Psoas muscle (tissue), 7 donors: ENCODE measurements at regions not wholly inside any gene's neighbourhood (a gene's known extent, or its start where the extent isn't known, plus 50 kb on each side); places are given as distances from the start of the nearest gene placed in this dataset.

Source experiments
- ATAC-seq, 4 donors: fragments of 200-7000 bp; cut with Tn5 transposase; one replicate each; pipeline ENCODE4 v1.9.1; 2020; ENCODE audit warnings: moderate library complexity in 3 of 4, mild to moderate bottlenecking in 2 of 4
- DNase-seq, 2 donors: peaks; one replicate each; pipeline ENCODE4 v3.0.0-alpha.2; 2020
- H3K27ac ChIP-seq: fragments of 200-600 bp; one replicate; pipeline ENCODE4 v1.8.0; 2022
- H3K27me3 ChIP-seq, 3 donors: fragments of 200-600 bp in 1 of 3; one replicate each; pipeline versions ENCODE4 v1.6.1 to v1.8.0; 2013 to 2022; ENCODE audit warnings: low read length in 2 of 3, mild to moderate bottlenecking in 2 of 3, moderate library complexity in 1 of 3; ENCODE audit not compliant: insufficient read depth in 3 of 3
- H3K36me3 ChIP-seq, 2 donors: fragments of 200-600 bp in 1 of 2; one replicate each; pipeline versions ENCODE4 v1.6.1 to v1.8.0; 2013 to 2022; ENCODE audit warnings: low read depth in 1 of 2, mild to moderate bottlenecking in 1 of 2, moderate library complexity in 1 of 2; ENCODE audit not compliant: insufficient read depth in 1 of 2
- H3K4me1 ChIP-seq: fragments of 200-600 bp; one replicate; pipeline ENCODE4 v1.8.0; 2022
- H3K4me3 ChIP-seq: fragments of 200-600 bp; one replicate; pipeline ENCODE4 v1.8.0; 2022; ENCODE audit warnings: mild to moderate bottlenecking
- H3K9me3 ChIP-seq: fragments of 200-600 bp; one replicate; pipeline ENCODE4 v1.8.0; 2022
- WGBS, 3 donors: extraction: QIAGEN DNeasy Blood & Tissue Kit; methylation state at CpG; one replicate each; pipeline versions ENCODE4 v1.1.6 to v1.1.7; 2013; 5-methylcytosine and 5-hydroxymethylcytosine counted together
- intact Hi-C, 2 donors: fragments of 100-400 bp; cut with DNase I; formaldehyde crosslinking; loops; one replicate each; pipeline versions ENCODE4 v1.11.0 to v1.14.2; 2022
- TF ChIP-seq, protein P1 (sequence below): fragments of 200-600 bp; IDR thresholded peaks from one replicate; pipeline ENCODE4 v1.8.0; 2022; ENCODE audit warnings: antibody characterized with exemption
- donor health status: healthy with polysubstance abuse.
- donor health status: DM: no; HTN: no; CAD: no; lungs with moderate emphysema.
- donor health status: Bipolar disorder and iron deficiency.
- donor health status: healthy.
- donor health status: DM: yes; HTN: yes; CAD: no.
- donor health status: DM: no; HTN: no; CAD: no.
- donor health status: DM: yes; HTN: yes; CAD: no.

DNA sequence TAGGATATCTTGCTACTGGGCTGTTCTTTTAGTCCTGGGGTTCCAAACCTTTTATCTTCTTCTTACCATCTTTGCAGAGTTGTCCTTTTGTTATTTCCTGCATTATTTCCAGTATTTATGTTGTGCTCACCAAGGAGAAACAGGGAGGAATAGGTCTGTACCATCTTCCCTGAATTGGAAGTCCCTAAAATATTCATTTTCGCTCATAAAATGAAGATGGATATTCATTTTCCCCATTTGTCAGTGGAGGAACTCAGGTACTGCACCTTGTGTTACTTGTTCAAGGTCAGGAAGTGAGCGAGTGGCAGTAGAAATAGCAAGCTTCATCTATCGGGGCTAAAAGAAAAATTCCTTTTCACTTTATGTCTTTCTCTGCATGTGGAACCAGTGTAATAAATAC is 989.7 kb downstream of the CDH11 start:
- Histone ChIP-seq H3K27me3 (no peaks in the 10 kb centered on the region), H3K4me1 (no peaks in the 10 kb centered on the region), H3K27ac (no peak overlapping the region), H3K4me3 (no peak overlapping the region), H3K9me3 (no peaks in the 10 kb centered on the region), H3K36me3 (no peaks in the 10 kb centered on the region)
- intact Hi-C loops = no loop called here
- TF ChIP-seq, protein P1, sequence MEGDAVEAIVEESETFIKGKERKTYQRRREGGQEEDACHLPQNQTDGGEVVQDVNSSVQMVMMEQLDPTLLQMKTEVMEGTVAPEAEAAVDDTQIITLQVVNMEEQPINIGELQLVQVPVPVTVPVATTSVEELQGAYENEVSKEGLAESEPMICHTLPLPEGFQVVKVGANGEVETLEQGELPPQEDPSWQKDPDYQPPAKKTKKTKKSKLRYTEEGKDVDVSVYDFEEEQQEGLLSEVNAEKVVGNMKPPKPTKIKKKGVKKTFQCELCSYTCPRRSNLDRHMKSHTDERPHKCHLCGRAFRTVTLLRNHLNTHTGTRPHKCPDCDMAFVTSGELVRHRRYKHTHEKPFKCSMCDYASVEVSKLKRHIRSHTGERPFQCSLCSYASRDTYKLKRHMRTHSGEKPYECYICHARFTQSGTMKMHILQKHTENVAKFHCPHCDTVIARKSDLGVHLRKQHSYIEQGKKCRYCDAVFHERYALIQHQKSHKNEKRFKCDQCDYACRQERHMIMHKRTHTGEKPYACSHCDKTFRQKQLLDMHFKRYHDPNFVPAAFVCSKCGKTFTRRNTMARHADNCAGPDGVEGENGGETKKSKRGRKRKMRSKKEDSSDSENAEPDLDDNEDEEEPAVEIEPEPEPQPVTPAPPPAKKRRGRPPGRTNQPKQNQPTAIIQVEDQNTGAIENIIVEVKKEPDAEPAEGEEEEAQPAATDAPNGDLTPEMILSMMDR = no peak
- ATAC-seq = no peak
- DNase-seq = no peak
- WGBS, 3 donors = 76 to 87% (median 85%) methylated on average over 3 of the region's 3 CpGs

DNA sequence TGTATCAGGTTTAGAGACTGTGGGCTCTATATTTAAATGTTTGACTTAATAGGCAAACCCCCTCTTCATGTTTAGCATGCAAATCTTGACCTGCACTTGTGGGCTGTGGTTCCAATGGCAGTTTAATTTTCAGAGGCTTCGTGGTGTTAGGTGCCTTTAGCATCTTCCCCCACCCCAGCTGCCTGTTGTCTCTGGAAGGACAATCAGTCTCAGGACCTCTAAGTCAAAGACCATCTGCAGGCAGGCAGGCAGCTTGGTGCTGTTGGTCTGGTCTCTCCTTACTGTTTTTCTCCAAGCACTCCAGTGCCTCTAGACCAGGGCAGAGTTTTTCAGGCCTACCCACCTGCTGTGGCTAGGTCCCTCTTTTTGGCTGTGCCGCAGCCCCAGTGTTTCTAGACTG is 990.4 kb downstream of the CDH11 start:
- DNase-seq = no peak

DNA sequence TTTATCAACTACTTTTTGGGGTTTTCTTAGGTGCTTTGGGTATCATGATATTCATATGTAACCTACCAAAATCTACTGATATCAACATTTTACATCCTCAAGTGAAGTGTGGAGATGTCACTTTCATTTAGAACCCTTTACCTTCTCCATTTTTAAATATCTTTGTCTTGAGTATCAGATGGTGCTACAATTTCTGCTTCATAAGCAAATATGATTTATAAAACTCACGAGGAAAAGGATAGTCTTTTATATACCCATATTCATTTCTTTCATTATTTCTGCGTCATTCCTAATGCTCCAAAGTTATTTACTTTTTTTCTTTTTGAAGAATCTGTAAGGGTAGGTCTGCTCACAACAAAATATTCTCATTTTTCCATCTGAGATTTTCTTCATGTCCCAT is 991.7 kb downstream of the CDH11 start:
- H3K27me3 ChIP-seq = no peaks in the 10 kb centered on the region
- no peaks in the 10 kb centered on the region for H3K9me3 ChIP-seq
- no peak overlapping the region for H3K27ac ChIP-seq
- intact Hi-C loops = no loop called here
- WGBS, 3 donors = 66 to 99% (median 91%) methylated on average over 2 of the region's 2 CpGs
- no peaks in the 10 kb centered on the region for H3K4me1 ChIP-seq
- no peak for ATAC-seq
- no peak overlapping the region for H3K4me3 ChIP-seq
- TF ChIP-seq, protein P1 = no peak
- no peaks in the 10 kb centered on the region for H3K36me3 ChIP-seq
- DNase-seq = no peak

More for the DNA sequence above, 990.4 kb downstream of the CDH11 start:
- intact Hi-C loops = no loop called here
- Histone ChIP-seq H3K4me1 (no peaks in the 10 kb centered on the region), H3K9me3 (no peaks in the 10 kb centered on the region), H3K27me3 (no peaks in the 10 kb centered on the region), H3K36me3 (no peaks in the 10 kb centered on the region), H3K27ac (no peak overlapping the region), H3K4me3 (no peak overlapping the region)
- 82 to 85% (median 82%) methylated on average over 2 of the region's 2 CpGs for WGBS, 3 donors
- TF ChIP-seq, protein P1 = no peak
- no peak for ATAC-seq

DNA sequence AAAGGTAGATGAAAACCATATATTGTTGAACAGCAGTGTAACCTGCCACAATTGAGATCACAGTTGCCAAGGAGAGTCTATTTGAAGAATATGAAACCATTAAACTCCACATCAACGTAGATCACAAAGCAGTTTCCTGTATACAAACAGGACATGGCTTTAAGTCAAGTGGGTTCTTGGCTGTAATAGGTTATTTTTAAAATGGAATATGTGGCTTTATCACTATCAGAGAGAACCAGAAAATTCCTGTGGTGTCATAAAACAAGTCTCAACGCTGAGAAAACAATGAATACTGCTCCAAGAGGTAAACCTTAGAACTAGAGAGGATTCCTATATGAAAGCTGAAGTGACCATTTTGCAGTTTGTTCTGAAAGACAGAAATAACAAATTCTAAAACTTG is 999.7 kb downstream of the CDH11 start:
- DNase-seq (no peak), ATAC-seq (no peak)
- TF ChIP-seq, protein P1 = no peak
- Histone ChIP-seq H3K4me1 (no peaks in the 10 kb centered on the region), H3K36me3 (no peaks in the 10 kb centered on the region), H3K27ac (no peak overlapping the region), H3K9me3 (no peaks in the 10 kb centered on the region), H3K4me3 (no peak overlapping the region), H3K27me3 (no peaks in the 10 kb centered on the region)
- WGBS, 3 donors = 43 to 56% (median 43%) methylated on average over 2 of the region's 2 CpGs
- intact Hi-C loops = no loop called here

DNA sequence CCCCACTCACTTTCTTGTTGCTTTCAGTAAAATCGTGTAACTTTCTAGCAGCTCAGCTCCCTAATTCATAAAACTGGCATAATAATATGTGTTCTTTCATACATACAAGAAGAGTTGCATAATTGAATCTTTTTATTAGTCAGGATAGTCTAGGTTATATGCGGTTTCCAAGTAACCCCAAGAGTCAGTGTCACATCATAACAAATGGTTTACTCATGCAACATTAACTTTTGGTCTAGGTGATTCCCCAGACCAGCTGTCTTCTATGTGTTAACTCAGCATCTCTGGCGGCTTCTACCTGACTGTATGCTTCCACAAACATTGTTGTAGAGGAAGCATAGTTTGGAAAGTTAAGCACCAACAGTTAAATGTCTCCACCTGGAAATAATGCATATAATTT is 1000.4 kb downstream of the CDH11 start:
- H3K4me3 ChIP-seq = no peak overlapping the region
- no peaks in the 10 kb centered on the region for H3K36me3 ChIP-seq
- no peaks in the 10 kb centered on the region for H3K9me3 ChIP-seq
- DNase-seq (no peak), ATAC-seq (no peak)
- intact Hi-C loops = no loop called here
- H3K27ac ChIP-seq = no peak overlapping the region
- H3K4me1 ChIP-seq = no peaks in the 10 kb centered on the region
- no peaks in the 10 kb centered on the region for H3K27me3 ChIP-seq
- TF ChIP-seq, protein P1 = no peak
- WGBS, 3 donors = 68 to 69% (median 69%) methylated on average over 3 of the region's 3 CpGs
